Epithelial cell of esophagus (primary cell): ENCODE measurements at regions not wholly inside any gene's neighbourhood (a gene's known extent, or its start where the extent isn't known, plus 50 kb on each side); places are given as distances from the start of the nearest gene placed in this dataset.
"Not testable (repeated sequence)": the region's sequence is repeated elsewhere in the genome, so short reads cannot be mapped to it uniquely, and the experiment has no call there.

ENCODE experiments used
- DNase-seq: peaks from one replicate; pipeline ENCODE4 v3.0.0; 2010; ENCODE audit warnings: low read depth
- H3K4me3 ChIP-seq: 2 replicates; pipeline ENCODE4 v1.5.1; 2011; ENCODE audit warnings: mild to moderate bottlenecking, low read length, control low read depth
- TF ChIP-seq, protein P1 (sequence below): IDR thresholded peaks from 2 replicates; pipeline ENCODE4 v1.5.1; 2011; ENCODE audit warnings: low read depth, mild to moderate bottlenecking, low read length, control low read depth, inconsistent platforms; ENCODE audit not compliant: insufficient read depth; ENCODE audit errors: missing control alignments

DNA sequence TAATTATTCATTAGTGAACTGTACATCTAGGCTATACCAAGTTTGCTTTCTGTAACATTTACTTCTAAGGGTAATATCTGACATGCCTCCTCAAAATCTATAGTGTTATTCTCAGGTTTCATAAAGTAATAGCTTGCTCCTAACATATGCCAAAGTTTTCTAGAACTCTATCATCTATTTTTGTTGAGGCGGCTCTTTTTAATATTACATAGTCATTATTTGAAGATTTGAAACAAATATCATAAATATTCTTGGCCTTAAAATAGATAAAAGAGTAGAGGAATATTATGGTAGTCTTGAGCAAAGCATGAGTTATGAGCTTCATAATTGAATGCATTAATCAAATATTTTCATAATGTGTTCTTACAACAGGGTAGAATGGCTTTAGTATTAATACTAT is 327.2 kb upstream of the KCND2 start:
- H3K4me3 ChIP-seq = no peak overlapping the region
- no peak for DNase-seq
- TF ChIP-seq, protein P1, sequence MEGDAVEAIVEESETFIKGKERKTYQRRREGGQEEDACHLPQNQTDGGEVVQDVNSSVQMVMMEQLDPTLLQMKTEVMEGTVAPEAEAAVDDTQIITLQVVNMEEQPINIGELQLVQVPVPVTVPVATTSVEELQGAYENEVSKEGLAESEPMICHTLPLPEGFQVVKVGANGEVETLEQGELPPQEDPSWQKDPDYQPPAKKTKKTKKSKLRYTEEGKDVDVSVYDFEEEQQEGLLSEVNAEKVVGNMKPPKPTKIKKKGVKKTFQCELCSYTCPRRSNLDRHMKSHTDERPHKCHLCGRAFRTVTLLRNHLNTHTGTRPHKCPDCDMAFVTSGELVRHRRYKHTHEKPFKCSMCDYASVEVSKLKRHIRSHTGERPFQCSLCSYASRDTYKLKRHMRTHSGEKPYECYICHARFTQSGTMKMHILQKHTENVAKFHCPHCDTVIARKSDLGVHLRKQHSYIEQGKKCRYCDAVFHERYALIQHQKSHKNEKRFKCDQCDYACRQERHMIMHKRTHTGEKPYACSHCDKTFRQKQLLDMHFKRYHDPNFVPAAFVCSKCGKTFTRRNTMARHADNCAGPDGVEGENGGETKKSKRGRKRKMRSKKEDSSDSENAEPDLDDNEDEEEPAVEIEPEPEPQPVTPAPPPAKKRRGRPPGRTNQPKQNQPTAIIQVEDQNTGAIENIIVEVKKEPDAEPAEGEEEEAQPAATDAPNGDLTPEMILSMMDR = no peak

DNA sequence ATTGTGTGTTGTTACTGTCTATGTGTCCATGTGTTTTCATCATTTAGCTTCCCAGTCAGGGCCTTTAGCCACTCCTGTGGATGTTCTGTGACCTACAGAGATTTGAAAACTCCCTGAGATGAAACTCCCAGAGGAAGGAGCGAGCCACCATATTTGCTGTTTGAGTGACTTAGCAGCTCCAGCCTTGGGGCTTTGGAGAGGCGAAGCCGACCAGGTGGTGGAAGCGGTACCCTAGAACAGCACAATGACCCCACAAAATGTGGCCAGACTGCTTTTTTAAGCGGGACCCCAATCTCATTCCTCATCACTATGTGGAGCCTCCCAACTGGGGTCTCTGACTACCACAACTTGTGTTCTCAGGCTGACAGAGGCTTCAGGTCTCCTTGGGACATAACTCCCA is 323.9 kb upstream of the KCND2 start:
- H3K4me3 ChIP-seq = no peak overlapping the region
- DNase-seq = no peak
- TF ChIP-seq, protein P1 = no peak

DNA sequence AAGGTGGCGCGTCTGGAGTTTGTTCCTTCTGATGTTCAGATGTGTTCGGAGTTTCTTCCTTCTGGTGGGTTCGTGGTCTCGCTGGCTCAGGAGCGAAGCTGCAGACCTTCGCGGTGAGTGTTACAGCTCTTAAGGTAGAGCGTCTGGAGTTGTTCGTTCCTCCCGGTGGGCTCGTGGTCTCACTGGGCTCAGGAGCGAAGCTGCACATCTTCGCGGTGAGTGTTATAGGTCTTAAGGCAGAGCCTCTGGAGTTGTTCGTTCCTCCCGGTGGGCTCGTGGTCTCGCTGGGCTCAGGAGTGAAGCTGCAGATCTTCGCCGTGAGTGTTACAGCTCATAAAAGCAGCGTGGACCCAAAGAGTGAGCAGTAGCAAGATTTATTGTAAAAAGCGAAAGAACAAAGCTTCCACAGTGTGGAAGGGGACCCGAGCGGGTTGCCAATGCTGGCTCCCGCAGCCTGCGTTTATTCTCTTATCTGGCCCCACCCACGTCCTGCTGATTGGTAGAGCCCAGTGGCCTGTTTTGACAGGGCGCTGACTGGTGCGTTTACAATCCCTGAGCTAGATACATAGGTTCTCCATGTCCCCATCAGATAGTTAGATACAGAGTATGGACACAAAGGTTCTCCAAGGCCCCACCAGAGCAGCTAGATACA is 322.5 kb upstream of the KCND2 start:
- DNase-seq, H3K4me3 ChIP-seq: not testable (repeated sequence)

DNA sequence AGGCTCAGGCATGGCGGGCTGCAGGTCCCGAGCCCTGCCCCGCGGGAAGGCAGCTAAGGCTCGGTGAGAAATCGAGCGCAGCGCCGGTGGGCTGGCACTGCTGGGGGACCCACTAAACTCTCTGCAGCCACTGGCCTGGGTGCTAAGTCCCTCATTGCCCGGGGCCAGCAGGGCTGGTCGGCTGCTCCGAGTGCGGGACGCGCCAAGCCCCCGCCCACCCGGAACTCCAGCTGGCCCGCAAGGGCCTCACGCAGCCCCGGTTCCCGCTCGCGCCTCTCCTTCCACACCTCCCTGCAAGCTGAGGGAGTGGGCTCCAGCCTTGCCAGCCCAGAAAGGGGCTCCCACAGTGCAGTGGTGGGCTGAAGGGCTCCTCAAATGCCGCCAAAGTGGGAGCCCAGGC is 321.4 kb upstream of the KCND2 start:
- not testable (repeated sequence) for DNase-seq, H3K4me3 ChIP-seq

DNA sequence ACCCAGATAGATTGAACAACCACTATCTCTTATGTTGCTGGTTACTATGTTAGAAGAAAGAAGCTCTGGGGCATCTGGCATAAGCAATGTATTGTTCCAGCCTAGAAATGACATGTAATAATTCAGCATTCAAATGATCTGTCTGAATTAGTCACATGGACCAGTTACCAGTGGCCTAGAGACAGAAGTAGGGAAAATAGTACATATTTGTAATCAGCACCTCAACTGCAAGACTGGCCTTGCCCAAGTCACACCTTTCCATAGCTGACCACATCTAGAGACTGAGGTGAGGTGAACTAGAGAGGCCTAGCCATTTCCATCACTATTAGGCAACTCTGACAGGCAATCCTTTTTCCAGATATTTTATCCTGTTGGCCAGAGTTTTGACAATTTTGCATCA is 315.6 kb upstream of the KCND2 start:
- DNase-seq = peak; percentile 72
- no peak overlapping the region for H3K4me3 ChIP-seq
- TF ChIP-seq, protein P1 = no peak

DNA sequence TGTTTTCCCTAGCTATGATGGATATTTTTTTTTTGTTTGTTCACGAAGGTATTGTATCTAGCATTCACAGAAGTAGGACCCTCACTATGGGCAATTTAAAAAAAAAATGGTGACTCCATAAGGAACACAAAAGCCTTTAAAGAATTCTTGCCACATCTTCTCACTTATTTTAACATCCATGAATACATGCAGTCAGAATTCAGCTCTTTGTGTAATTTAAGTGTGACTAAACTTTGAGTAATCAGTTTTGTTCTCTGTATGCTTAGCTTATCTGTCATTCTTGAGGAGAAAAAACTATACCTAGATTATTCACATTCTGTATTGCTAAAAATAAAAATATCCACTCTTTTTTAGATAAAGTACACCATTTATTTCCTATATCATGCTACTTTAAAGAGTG is 313.2 kb upstream of the KCND2 start:
- DNase-seq = peak; percentile 82
- TF ChIP-seq, protein P1 = no peak
- H3K4me3 ChIP-seq = no peak overlapping the region

DNA sequence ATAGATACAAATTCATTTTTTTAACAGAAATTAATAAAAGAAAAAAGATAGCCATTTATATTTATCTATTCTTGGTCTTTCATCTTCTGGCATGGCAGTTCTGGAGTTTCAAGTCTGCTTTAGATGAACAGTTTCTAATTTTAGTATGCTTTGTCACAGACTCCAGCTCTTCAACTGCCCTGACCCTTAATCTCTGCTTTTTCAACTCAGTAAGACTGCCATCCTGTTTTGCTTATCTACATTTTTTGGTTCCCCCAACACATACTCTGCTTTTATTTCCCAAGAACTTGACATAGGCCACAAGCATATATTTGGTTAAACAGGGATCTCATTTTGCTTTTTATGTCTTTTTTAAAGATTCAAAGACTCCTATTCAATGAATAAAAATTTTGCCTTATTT is 309.3 kb upstream of the KCND2 start:
- no peak for DNase-seq
- no peak overlapping the region for H3K4me3 ChIP-seq

DNA sequence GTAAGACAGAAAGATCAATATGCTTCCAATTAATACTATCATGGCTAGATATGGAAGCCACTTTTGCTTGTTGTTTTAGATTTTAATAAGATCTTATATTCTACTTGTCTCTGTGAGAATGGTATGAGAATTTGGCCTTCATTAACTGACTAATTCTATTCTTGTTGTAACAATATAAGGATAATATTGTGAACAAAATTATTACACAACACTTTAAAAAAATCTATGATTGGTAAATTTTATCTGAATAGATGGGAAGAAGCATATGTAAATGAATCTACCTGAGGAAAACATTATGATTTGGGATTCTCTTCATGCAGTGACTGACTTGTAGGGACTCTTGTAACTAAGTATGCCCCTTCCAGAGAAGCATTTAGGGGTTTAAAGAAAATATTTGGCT is 308.9 kb upstream of the KCND2 start:
- no peak for DNase-seq
- TF ChIP-seq, protein P1 = no peak
- no peak overlapping the region for H3K4me3 ChIP-seq

More for the DNA sequence above, 309.3 kb upstream of the KCND2 start:
- TF ChIP-seq, protein P1 = no peak
